Pancreas (tissue), 10 donors: ENCODE measurements at regions not wholly inside any gene's neighbourhood (a gene's known extent, or its start where the extent isn't known, plus 50 kb on each side); places are given as distances from the start of the nearest gene placed in this dataset.

ENCODE experiments used
- ATAC-seq, 4 donors: fragments of 200-7000 bp; cut with Tn5 transposase; one replicate each; pipeline versions ENCODE4 v1.8.0 to v1.9.1; 2020; ENCODE audit warnings: mild to moderate bottlenecking in 4 of 4, moderate library complexity in 4 of 4
- DNase-seq, 6 donors: peaks; one replicate each; pipeline ENCODE4 v3.0.0-alpha.2; 2020
- FAIRE-seq: peaks from 2 replicates; lab custom pipeline; 2012; peaks lifted over from hg19 to GRCh38; lab: Jason Lieb, UNC
- H3K27ac ChIP-seq, 4 donors: fragments of 200-600 bp; sonication (generic); 1 replicate in 3 of 4; 2 replicates in 1 of 4; pipeline versions ENCODE4 v1.5.0 to v1.8.0; 2020
- H3K27me3 ChIP-seq, 4 donors: fragments of 200-600 bp; one replicate each; pipeline ENCODE4 v1.8.0; 2021
- H3K36me3 ChIP-seq, 3 donors: fragments of 200-600 bp; sonication (generic) in 1 of 3; one replicate each; pipeline versions ENCODE4 v1.5.0 to v1.8.0; 2020 to 2021
- H3K4me1 ChIP-seq, 3 donors: fragments of 200-600 bp; one replicate each; pipeline ENCODE4 v1.8.0; 2021
- H3K4me3 ChIP-seq, 4 donors: fragments of 200-600 bp; sonication (generic) in 2 of 4; one replicate each; pipeline versions ENCODE4 v1.5.0 to v1.8.0; 2020 to 2021
- H3K9me3 ChIP-seq, 4 donors: fragments of 200-600 bp; one replicate each; pipeline ENCODE4 v1.8.0; 2021
- WGBS, 2 donors: extraction: QIAGEN DNeasy Blood & Tissue Kit; methylation state at CpG; one replicate each; pipeline ENCODE4 v1.1.7; 2013; 5-methylcytosine and 5-hydroxymethylcytosine counted together
- intact Hi-C, 3 donors: fragments of 100-400 bp; cut with DNase I; formaldehyde crosslinking; loops; one replicate each; pipeline versions ENCODE4 v1.11.1 to v1.14.2; 2022
- TF ChIP-seq, protein P1 (sequence below), 4 donors: fragments of 200-600 bp; sonication (generic) in 3 of 4; IDR thresholded peaks; one replicate each; pipeline versions ENCODE4 v1.5.0 to v1.8.0; 2021; ENCODE audit warnings: antibody characterized with exemption in 4 of 4
- donor health status: healthy with polysubstance abuse.
- donor health status: DM: no; HTN: no; CAD: no; lungs with moderate emphysema.
- donor health status: DM: no; HTN: no; CAD: no.
- donor health status: control.
- donor health status: control.
- donor health status: Bipolar disorder and iron deficiency.
- donor health status: DM: yes; HTN: yes; CAD: no.
- donor health status: DM: no; HTN: no; CAD: no.
- donor health status: DM: no; HTN: no; CAD: no.
- donor health status: DM: yes; HTN: yes; CAD: no.

DNA sequence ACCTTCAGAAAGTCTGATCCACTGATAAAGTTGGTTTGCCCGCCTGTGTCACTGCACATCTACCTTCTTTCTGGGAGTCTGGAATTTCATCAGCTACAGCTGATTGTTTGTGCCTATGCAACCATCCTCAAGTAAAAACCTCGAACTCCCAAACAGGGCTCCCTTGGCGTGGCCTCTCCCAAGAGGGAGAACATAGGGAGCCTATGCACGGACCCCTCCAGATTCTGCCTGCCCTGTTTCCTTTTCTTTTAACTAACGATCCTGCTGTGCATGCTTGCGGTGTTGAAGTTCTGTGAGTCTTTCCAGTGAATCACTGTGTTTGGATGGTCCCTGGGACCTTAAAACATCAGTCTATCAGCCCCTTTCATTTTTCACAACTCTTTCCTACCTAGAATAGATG, 226.9 kb upstream of the SEMA3D start:
- H3K36me3 ChIP-seq = no peaks in the 10 kb centered on the region
- no peak overlapping the region for H3K4me3 ChIP-seq
- intact Hi-C loops = no loop called here
- no peaks in the 10 kb centered on the region for H3K9me3 ChIP-seq
- ATAC-seq (no peak), DNase-seq (no peak), FAIRE-seq (no peak)
- H3K27me3 ChIP-seq = no peaks in the 10 kb centered on the region
- H3K27ac ChIP-seq = no peak overlapping the region
- TF ChIP-seq, protein P1, sequence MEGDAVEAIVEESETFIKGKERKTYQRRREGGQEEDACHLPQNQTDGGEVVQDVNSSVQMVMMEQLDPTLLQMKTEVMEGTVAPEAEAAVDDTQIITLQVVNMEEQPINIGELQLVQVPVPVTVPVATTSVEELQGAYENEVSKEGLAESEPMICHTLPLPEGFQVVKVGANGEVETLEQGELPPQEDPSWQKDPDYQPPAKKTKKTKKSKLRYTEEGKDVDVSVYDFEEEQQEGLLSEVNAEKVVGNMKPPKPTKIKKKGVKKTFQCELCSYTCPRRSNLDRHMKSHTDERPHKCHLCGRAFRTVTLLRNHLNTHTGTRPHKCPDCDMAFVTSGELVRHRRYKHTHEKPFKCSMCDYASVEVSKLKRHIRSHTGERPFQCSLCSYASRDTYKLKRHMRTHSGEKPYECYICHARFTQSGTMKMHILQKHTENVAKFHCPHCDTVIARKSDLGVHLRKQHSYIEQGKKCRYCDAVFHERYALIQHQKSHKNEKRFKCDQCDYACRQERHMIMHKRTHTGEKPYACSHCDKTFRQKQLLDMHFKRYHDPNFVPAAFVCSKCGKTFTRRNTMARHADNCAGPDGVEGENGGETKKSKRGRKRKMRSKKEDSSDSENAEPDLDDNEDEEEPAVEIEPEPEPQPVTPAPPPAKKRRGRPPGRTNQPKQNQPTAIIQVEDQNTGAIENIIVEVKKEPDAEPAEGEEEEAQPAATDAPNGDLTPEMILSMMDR (IDR thresholded peaks at IDR 0.05) = no peak
- no peaks in the 10 kb centered on the region for H3K4me1 ChIP-seq
- 76 to 81% methylated on average over 6 of the region's 6 CpGs for WGBS, 2 donors

DNA sequence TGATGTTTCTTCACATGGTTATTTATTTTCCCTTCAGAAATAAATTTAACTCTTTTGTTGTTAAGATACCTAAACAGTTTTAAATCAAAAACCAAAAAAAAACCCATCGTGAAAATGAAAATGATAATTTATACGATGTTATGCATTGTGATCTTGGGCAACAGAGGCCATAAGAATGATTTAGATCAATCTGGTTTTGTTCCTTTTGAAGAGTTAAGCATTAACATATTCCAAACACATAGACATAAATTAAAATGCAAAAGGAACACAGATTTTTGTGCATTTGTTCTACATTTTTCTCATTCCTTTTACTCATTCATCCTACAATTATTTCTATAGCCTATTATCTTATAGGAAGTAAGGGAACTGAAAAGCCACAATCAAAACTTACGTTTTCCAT, 226.1 kb upstream of the SEMA3D start:
- no peak for ATAC-seq

DNA sequence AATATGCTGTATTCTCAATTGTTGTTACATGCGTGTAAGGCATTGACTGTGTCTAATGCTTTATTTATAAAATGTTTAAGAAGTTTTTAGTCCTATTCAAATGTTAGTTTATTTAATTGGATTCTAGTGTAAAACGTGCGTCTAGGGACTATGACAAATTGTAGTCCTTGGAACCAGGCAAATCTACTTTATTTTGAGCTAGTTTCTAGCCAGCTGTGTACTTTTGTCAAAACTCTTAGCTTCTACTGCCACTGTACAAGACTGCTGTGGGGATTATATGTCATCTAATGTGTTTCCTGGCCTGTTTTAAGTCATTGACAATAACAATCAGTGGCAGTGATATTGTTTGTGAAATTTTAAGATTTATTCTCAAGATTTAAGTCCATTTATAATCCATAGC, 220.5 kb upstream of the SEMA3D start:
- intact Hi-C loops = no loop called here
- ATAC-seq = no peak
- Histone ChIP-seq H3K4me1 (no peaks in the 10 kb centered on the region), H3K36me3 (no peaks in the 10 kb centered on the region), H3K27me3 (no peaks in the 10 kb centered on the region), H3K4me3 (no peak overlapping the region), H3K27ac (no peak overlapping the region), H3K9me3 (no peaks in the 10 kb centered on the region)
- 65 to 72% methylated on average over 3 of the region's 3 CpGs for WGBS, 2 donors
- TF ChIP-seq, protein P1 (IDR thresholded peaks at IDR 0.05) = no peak
- FAIRE-seq = no peak
- no peak for DNase-seq

More for the DNA sequence above, 226.1 kb upstream of the SEMA3D start:
- TF ChIP-seq, protein P1 (IDR thresholded peaks at IDR 0.05) = no peak
- no peak for DNase-seq
- no peak overlapping the region for H3K4me3 ChIP-seq
- no peaks in the 10 kb centered on the region for H3K27me3 ChIP-seq
- intact Hi-C loops = no loop called here
- no peaks in the 10 kb centered on the region for H3K9me3 ChIP-seq
- no peaks in the 10 kb centered on the region for H3K36me3 ChIP-seq
- no peak for FAIRE-seq
- 79% methylated on average over 3 of the region's 3 CpGs for WGBS, 2 donors
- H3K4me1 ChIP-seq = no peaks in the 10 kb centered on the region
- H3K27ac ChIP-seq = no peak overlapping the region

DNA sequence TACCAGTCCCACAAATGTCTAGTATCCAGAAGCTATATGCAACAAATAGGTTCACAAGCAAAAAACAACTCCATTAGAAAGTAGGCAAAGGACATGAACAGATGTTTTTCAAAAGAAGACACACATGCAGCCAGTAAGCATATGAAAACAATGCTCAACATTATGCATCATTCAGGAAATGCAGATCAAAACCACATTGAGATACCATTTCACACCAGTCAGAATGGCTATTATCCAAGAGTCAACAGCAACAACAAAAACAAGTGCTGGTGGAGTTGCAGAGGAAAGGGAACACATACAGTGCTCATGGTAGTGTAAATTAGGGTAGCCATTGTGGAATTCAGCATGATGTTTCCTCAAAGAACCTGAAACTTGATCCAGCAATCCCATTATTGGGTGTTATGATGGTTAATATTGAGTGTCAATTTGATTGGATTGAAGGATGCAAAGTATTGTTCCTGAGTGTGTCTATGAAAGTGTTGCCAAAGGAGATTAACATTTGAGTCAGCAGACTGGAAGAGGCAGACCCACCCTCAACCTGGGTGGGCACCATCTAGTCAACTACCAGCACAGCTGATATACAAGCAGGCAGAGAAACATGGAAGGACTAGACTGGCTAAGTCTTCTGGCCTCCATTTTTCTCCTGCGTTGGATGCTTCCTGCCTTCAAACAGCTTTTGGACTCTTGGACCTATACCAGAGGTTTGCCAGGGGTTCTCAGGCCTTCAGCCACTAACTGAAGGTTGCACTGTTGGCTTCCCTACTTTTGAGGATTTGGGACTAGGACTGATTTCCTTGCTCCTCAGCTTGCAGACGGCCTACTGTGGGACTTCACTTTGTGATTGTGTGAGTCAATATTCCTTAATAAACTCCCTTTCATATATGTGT, 218.4 kb upstream of the SEMA3D start:
- ATAC-seq (no peak), FAIRE-seq (no peak), DNase-seq (no peak)
- Histone ChIP-seq H3K27me3 (no peaks in the 10 kb centered on the region), H3K4me3 (no peak overlapping the region), H3K36me3 (no peaks in the 10 kb centered on the region), H3K4me1 (no peaks in the 10 kb centered on the region), H3K9me3 (no peaks in the 10 kb centered on the region), H3K27ac (no peak overlapping the region)
- intact Hi-C loops = no loop called here
- TF ChIP-seq, protein P1 (IDR thresholded peaks at IDR 0.05) = no peak
- 64 to 80% methylated on average over 2 of the region's 2 CpGs for WGBS, 2 donors

DNA sequence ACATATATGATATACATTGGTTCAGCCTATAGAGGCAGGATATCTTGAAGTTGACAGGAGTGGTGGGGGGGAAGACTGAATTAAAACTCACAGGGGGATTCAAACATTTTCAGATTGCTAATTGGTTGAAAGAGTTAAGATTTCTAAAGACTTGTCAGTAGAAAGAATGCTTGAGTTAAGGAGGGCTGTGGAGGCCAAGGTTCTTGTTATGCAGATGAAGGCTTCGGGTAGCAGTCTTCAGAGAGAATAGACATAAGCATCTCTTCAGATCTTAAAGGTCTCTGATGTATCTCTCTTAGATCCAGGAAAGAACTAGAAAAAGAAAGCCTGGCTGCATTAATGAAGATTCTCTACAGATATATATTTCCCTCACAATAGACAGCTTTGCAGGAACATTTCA, 209.8 kb upstream of the SEMA3D start:
- Histone ChIP-seq H3K9me3 (no peaks in the 10 kb centered on the region), H3K27me3 (no peaks in the 10 kb centered on the region), H3K36me3 (no peaks in the 10 kb centered on the region), H3K4me1 (no peaks in the 10 kb centered on the region), H3K4me3 (no peak overlapping the region), H3K27ac (no peak overlapping the region)
- no peak for FAIRE-seq
- no peak for ATAC-seq
- TF ChIP-seq, protein P1 (IDR thresholded peaks at IDR 0.05) = no peak
- 66 to 82% methylated on average over 1 of the region's 1 CpG for WGBS, 2 donors
- no peak for DNase-seq
- intact Hi-C loops = no loop called here
